ENCODE measurements at regions not wholly inside any gene's neighbourhood (a gene's known extent, or its start where the extent isn't known, plus 50 kb on each side); places are given as distances from the start of the nearest gene placed in this dataset.

- DNase-seq (ENCODE audit: extremely low read depth, low read depth): no peak
- H3K4me3 ChIP-seq (replicated peaks; ENCODE audit: low read depth, low read length): no peak overlapping the region
- TF ChIP-seq CTCF (IDR thresholded peaks at IDR 0.05; ENCODE audit: low read depth, low read length, missing control alignments): no peak
These were observed 79.3 kb upstream of the FZD10 start for GRCh38 chr12:130083002-130083401.

DNA sequence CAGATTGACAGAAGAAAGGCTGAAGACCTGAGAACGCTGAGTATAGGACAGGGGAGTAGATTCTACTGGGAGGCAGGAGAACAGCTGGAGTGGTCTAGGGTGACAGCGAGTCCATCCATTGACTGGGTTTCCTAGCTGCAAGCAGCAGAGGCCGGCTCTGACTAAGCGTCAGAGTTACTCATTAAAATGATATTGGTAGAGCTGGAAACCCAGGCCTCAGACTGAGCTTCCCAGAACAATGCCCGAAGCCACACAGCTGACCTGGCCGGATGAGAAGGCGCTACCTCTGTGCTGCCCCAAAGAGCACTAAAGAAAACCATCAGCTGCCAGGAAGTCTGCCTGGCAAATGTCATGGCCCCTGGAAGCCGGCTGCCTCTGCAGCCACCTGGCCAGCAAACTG is 78.5 kb upstream of the FZD10 start:
- no peak overlapping the region for H3K4me3 ChIP-seq (replicated peaks; ENCODE audit: low read depth, low read length)
- TF ChIP-seq CTCF (IDR thresholded peaks at IDR 0.05; ENCODE audit: low read depth, low read length, missing control alignments): no peak
- no peak for DNase-seq (ENCODE audit: extremely low read depth, low read depth)

GRCh38 chr12:130084359-130084758 is 77.9 kb upstream of the FZD10 start:
- TF ChIP-seq CTCF (IDR thresholded peaks at IDR 0.05; ENCODE audit: low read depth, low read length, missing control alignments): no peak
- H3K4me3 ChIP-seq (replicated peaks; ENCODE audit: low read depth, low read length): no peak overlapping the region
- DNase-seq (ENCODE audit: extremely low read depth, low read depth): no peak

DNA sequence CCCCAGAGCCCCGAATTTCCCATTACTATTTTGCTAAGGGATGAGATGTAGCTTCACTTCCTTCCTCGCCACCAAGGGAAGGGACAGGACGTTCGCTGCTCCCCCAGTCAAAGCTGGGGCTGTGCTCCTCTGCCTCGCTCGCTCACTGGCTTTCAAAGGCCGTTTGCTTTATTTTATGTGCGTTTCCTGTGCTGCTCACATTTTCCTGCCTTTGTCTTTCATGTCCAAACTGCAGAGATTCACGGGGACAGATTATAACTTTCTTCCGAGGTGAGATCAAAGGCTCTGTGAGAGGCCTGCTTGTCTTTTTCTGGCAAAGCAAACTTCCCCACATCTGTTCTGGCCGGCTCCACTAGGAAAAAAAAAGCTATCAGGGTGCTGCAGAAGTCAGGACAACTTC is 76.0 kb upstream of the FZD10 start:
- no peak overlapping the region for H3K4me3 ChIP-seq (replicated peaks; ENCODE audit: low read depth, low read length)
- TF ChIP-seq CTCF (IDR thresholded peaks at IDR 0.05; ENCODE audit: low read depth, low read length, missing control alignments): no peak
- DNase-seq (ENCODE audit: extremely low read depth, low read depth): no peak

DNA sequence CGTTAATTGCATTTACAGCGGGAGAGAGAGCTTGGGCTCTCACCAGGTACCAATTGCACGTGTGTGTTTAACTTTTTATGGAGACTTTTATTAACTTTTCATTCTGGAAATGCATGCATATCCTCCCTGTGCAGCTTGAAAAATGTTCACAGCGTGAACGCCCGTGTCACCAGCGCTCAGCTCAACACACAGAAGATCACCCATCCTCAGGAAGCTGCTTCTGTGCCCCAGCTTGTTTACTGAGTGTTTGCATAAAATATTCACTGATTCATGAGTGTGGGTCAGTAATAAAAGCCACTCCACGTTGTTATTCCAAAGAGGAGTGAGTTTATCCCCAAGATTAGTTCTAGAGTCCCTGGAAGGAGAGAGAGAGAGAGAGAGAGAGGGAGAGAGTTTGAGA is 75.5 kb upstream of the FZD10 start:
- TF ChIP-seq CTCF (IDR thresholded peaks at IDR 0.05; ENCODE audit: low read depth, low read length, missing control alignments): no peak
- no peak overlapping the region for H3K4me3 ChIP-seq (replicated peaks; ENCODE audit: low read depth, low read length)
- no peak for DNase-seq (ENCODE audit: extremely low read depth, low read depth)

DNA sequence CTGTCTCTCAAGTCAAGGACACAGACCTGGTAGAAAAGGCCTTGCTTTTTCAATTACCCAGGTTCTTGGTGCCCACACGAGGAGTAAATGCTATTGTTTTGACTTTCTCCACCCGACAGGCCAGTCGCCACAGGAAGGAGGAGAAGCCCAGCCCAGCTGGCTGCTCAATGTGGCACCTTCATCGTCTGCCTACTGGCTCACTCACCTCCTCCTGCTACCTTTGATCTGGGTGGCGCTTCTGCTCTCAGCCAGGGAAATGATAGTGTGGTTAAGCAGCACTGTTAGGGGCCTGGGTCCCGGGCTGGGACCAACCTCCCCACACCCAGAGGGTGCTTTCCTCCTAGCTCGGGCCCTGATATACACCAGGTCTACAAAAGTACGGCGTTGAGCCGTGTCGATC is 75.0 kb upstream of the FZD10 start:
- no peak overlapping the region for H3K4me3 ChIP-seq (replicated peaks; ENCODE audit: low read depth, low read length)
- DNase-seq (ENCODE audit: extremely low read depth, low read depth): no peak
- TF ChIP-seq CTCF (IDR thresholded peaks at IDR 0.05; ENCODE audit: low read depth, low read length, missing control alignments): no peak

GRCh38 chr12:130088504-130088903 is 73.8 kb upstream of the FZD10 start:
- no peak overlapping the region for H3K4me3 ChIP-seq (replicated peaks; ENCODE audit: low read depth, low read length)
- TF ChIP-seq CTCF (IDR thresholded peaks at IDR 0.05; ENCODE audit: low read depth, low read length, missing control alignments): no peak
- no peak for DNase-seq (ENCODE audit: extremely low read depth, low read depth)

Data from HFF-Myc (cell line).